Mucosa of descending colon (tissue), 3 donors: ENCODE measurements at regions not wholly inside any gene's neighbourhood (a gene's known extent, or its start where the extent isn't known, plus 50 kb on each side); places are given as distances from the start of the nearest gene placed in this dataset.

Source experiments
- ATAC-seq: fragments of 200-7000 bp; cut with Tn5 transposase; one replicate; pipeline ENCODE4 v1.9.1; 2020; ENCODE audit warnings: mild to moderate bottlenecking, moderate library complexity
- DNase-seq, 3 donors: peaks; one replicate each; pipeline ENCODE4 v3.0.0-alpha.2; 2020
- H3K36me3 ChIP-seq: fragments of 200-600 bp; one replicate; pipeline ENCODE4 v1.8.0; 2021; ENCODE audit warnings: low read depth, mild to moderate bottlenecking
- H3K4me1 ChIP-seq: fragments of 200-600 bp; one replicate; pipeline ENCODE4 v1.8.0; 2021; ENCODE audit warnings: low read depth, mild to moderate bottlenecking
- H3K4me3 ChIP-seq: fragments of 200-600 bp; one replicate; pipeline ENCODE4 v1.8.0; 2021; ENCODE audit warnings: mild to moderate bottlenecking
- H3K9me3 ChIP-seq: fragments of 200-600 bp; one replicate; pipeline ENCODE4 v1.8.0; 2021; ENCODE audit warnings: mild to moderate bottlenecking
- CTCF ChIP-seq: fragments of 200-600 bp; IDR thresholded peaks from one replicate; pipeline ENCODE4 v1.8.0; 2022; ENCODE audit warnings: antibody characterized with exemption, mild to moderate bottlenecking
- intact Hi-C, 2 donors: fragments of 100-400 bp; cut with DNase I in 1 of 2; cut with micrococcal nuclease in 1 of 2; formaldehyde crosslinking; loops; one replicate each; pipeline versions ENCODE4 v1.11.0 to v1.11.1; 2022; cut with DNase I, micrococcal nuclease
- donor health status: DM: no; HTN: no; CAD: no; lungs with moderate emphysema.
- donor health status: DM: no; HTN: no; CAD: no.
- donor health status: DM: no; HTN: yes; CAD: no.

GRCh38 chr7:149686449-149686848, 86.9 kb downstream of the ZNF467 start:
- Histone ChIP-seq H3K36me3 (no peaks in the 10 kb centered on the region), H3K4me3 (no peak overlapping the region), H3K4me1 (no peaks in the 10 kb centered on the region), H3K9me3 (no peaks in the 10 kb centered on the region)
- no peak for TF ChIP-seq CTCF
- intact Hi-C loops, result no loop called here
- ATAC-seq, result no peak
- DNase-seq, result no peak

- no peak for ATAC-seq
- Histone ChIP-seq H3K4me1 (no peaks in the 10 kb centered on the region), H3K36me3 (no peaks in the 10 kb centered on the region), H3K9me3 (no peaks in the 10 kb centered on the region), H3K4me3 (no peak overlapping the region)
- intact Hi-C loops, result no loop called here
- no peak for DNase-seq
- TF ChIP-seq CTCF, result no peak
These were observed 87.4 kb downstream of the ZNF467 start for GRCh38 chr7:149686011-149686410.

- no peaks in the 10 kb centered on the region for H3K36me3 ChIP-seq
- no peaks in the 10 kb centered on the region for H3K4me1 ChIP-seq
- ATAC-seq (no peak), DNase-seq (no peak)
- no peak overlapping the region for H3K4me3 ChIP-seq
- TF ChIP-seq CTCF, result no peak
- no peaks in the 10 kb centered on the region for H3K9me3 ChIP-seq
- intact Hi-C loops, result no loop called here
These were observed 87.9 kb downstream of the ZNF467 start for GRCh38 chr7:149685455-149685854.

- Histone ChIP-seq H3K36me3 (no peaks in the 10 kb centered on the region), H3K4me1 (no peaks in the 10 kb centered on the region), H3K9me3 (no peaks in the 10 kb centered on the region), H3K4me3 (no peak overlapping the region)
- DNase-seq (no peak), ATAC-seq (no peak)
- TF ChIP-seq CTCF, result no peak
- intact Hi-C loops, result no loop called here
These were observed 89.5 kb downstream of the ZNF467 start for GRCh38 chr7:149683898-149684297.

- H3K36me3 ChIP-seq, result no peaks in the 10 kb centered on the region
- H3K4me1 ChIP-seq, result no peaks in the 10 kb centered on the region
- intact Hi-C loops, result no loop called here
- DNase-seq (no peak), ATAC-seq (no peak)
- H3K4me3 ChIP-seq, result no peak overlapping the region
- H3K9me3 ChIP-seq, result no peaks in the 10 kb centered on the region
- no peak for TF ChIP-seq CTCF
These were observed 90.2 kb downstream of the ZNF467 start for GRCh38 chr7:149683181-149683580.

- ATAC-seq (no peak), DNase-seq (no peak)
- Histone ChIP-seq H3K9me3 (no peaks in the 10 kb centered on the region), H3K36me3 (no peaks in the 10 kb centered on the region), H3K4me1 (no peaks in the 10 kb centered on the region), H3K4me3 (no peak overlapping the region)
- no peak for TF ChIP-seq CTCF
- intact Hi-C loops, result no loop called here
These were observed 91.3 kb downstream of the ZNF467 start for GRCh38 chr7:149682038-149682437.
